ENCODE measurements at regions not wholly inside any gene's neighbourhood (a gene's known extent, or its start where the extent isn't known, plus 50 kb on each side); places are given as distances from the start of the nearest gene placed in this dataset.
"Not testable (repeated sequence)": the region's sequence is repeated elsewhere in the genome, so short reads cannot be mapped to it uniquely, and the experiment has no call there.

GRCh38 chr9:113665064-113665463 lies 201.5 kb downstream of the RGS3 start:
- DNase-seq (ENCODE audit: low read depth): no peak

GRCh38 chr9:113665756-113666155 lies 202.2 kb downstream of the RGS3 start:
- DNase-seq (ENCODE audit: low read depth): no peak

GRCh38 chr9:113668061-113668460 lies 204.5 kb downstream of the RGS3 start:
- DNase-seq (ENCODE audit: low read depth): no peak

- no peak for DNase-seq (ENCODE audit: low read depth)
Observed at GRCh38 chr9:113669522-113670115, 206.1 kb downstream of the RGS3 start.

GRCh38 chr9:113673726-113674125 lies 202.4 kb upstream of the ZNF618 start:
- DNase-seq (ENCODE audit: low read depth): no peak

- no peak for DNase-seq (ENCODE audit: low read depth)
Observed at GRCh38 chr9:113674436-113674835, 201.7 kb upstream of the ZNF618 start.

- no peak for DNase-seq (ENCODE audit: low read depth)
Observed at GRCh38 chr9:113675475-113675941, 200.6 kb upstream of the ZNF618 start.

GRCh38 chr9:113677057-113677456 lies 199.1 kb upstream of the ZNF618 start:
- DNase-seq (ENCODE audit: low read depth): no peak

- no peak for DNase-seq (ENCODE audit: low read depth)
Observed at GRCh38 chr9:113677569-113677968, 198.5 kb upstream of the ZNF618 start.

- DNase-seq (ENCODE audit: low read depth): no peak
Observed at GRCh38 chr9:113678119-113678858, 197.8 kb upstream of the ZNF618 start.

GRCh38 chr9:113678859-113679256 lies 197.3 kb upstream of the ZNF618 start:
- DNase-seq (ENCODE audit: low read depth): no peak

- peak; percentile 32 for DNase-seq (ENCODE audit: low read depth)
Observed at GRCh38 chr9:113682297-113682771, 193.8 kb upstream of the ZNF618 start.

- not testable (repeated sequence) for DNase-seq (ENCODE audit: low read depth)
Observed at GRCh38 chr9:113685636-113686035, 190.5 kb upstream of the ZNF618 start.

- DNase-seq (ENCODE audit: low read depth): no peak
Observed at GRCh38 chr9:113687107-113687679, 188.9 kb upstream of the ZNF618 start.

GRCh38 chr9:113687680-113688371 lies 188.3 kb upstream of the ZNF618 start:
- DNase-seq (ENCODE audit: low read depth): no peak

- no peak for DNase-seq (ENCODE audit: low read depth)
Observed at GRCh38 chr9:113690055-113690740, 185.9 kb upstream of the ZNF618 start.

GRCh38 chr9:113692256-113692655 lies 183.9 kb upstream of the ZNF618 start:
- DNase-seq (ENCODE audit: low read depth): no peak

- no peak for DNase-seq (ENCODE audit: low read depth)
Observed at GRCh38 chr9:113694912-113695311, 181.2 kb upstream of the ZNF618 start.

GRCh38 chr9:113695440-113695851 lies 180.7 kb upstream of the ZNF618 start:
- no peak for DNase-seq (ENCODE audit: low read depth)

GRCh38 chr9:113695901-113696300 lies 180.2 kb upstream of the ZNF618 start:
- DNase-seq (ENCODE audit: low read depth): no peak

GRCh38 chr9:113701774-113702755 lies 174.0 kb upstream of the ZNF618 start:
- no peak for DNase-seq (ENCODE audit: low read depth)
